Body of pancreas (tissue), 4 donors: ENCODE measurements at regions not wholly inside any gene's neighbourhood (a gene's known extent, or its start where the extent isn't known, plus 50 kb on each side); places are given as distances from the start of the nearest gene placed in this dataset.

Source experiments
- ATAC-seq: fragments of 150-250 bp; one replicate; pipeline ENCODE4 v1.9.1; 2016
- DNase-seq, 4 donors: peaks; one replicate each; pipeline ENCODE4 v3.0.0-alpha.2; 2019
- H3K27ac ChIP-seq, 4 donors: fragments of 200-600 bp; sonication (generic); 1 replicate in 3 of 4; 2 replicates in 1 of 4; pipeline versions ENCODE4 v1.5.1 to v1.6.1; 2016 to 2019; ENCODE audit warnings: mild to moderate bottlenecking in 1 of 4, mixed read lengths in 1 of 4, moderate library complexity in 1 of 4
- H3K27me3 ChIP-seq, 2 donors: fragments of 200-600 bp; sonication (generic); one replicate each; pipeline ENCODE4 v1.6.0; 2016; ENCODE audit warnings: mild to moderate bottlenecking in 1 of 2
- H3K36me3 ChIP-seq, 2 donors: fragments of 200-600 bp; sonication (generic); replicated peaks in 1 of 2; 2 replicates each; pipeline ENCODE4 v1.5.1; 2016; ENCODE audit warnings: low read depth in 2 of 2; ENCODE audit not compliant: insufficient read depth in 1 of 2
- H3K4me1 ChIP-seq: fragments of 200-600 bp; sonication (generic); one replicate; pipeline ENCODE4 v1.6.0; 2016
- H3K4me3 ChIP-seq, 2 donors: fragments of 200-600 bp; sonication (generic); 1 replicate in 1 of 2; 2 replicates in 1 of 2; pipeline ENCODE4 v1.5.1; 2016 to 2019
- H3K9me3 ChIP-seq, 3 donors: fragments of 200-600 bp; sonication (generic); 1 replicate in 2 of 3; 2 replicates in 1 of 3; pipeline ENCODE4 v1.5.1; 2016
- CTCF ChIP-seq, 7 experiments: fragments of 450-650 bp in 4 of 7; fragments of 200-600 bp in 3 of 7; sonication (generic) in 3 of 7; IDR thresholded peaks; one replicate each; pipeline ENCODE4 v1.5.1; 2016 to 2019; ENCODE audit warnings: antibody characterized with exemption in 7 of 7
- POLR2A ChIP-seq, 3 donors: fragments of 450-650 bp; IDR thresholded peaks; one replicate each; pipeline ENCODE4 v1.6.1; 2016; ENCODE audit warnings: antibody characterized with exemption in 3 of 3, mild to moderate bottlenecking in 2 of 3
- WGBS, 2 donors: methylation state at CpG; one replicate each; pipeline ENCODE4 v1.1.5; 2017; 5-methylcytosine and 5-hydroxymethylcytosine counted together
- intact Hi-C: fragments of 100-400 bp; cut with DNase I; formaldehyde crosslinking; loops from one replicate; pipeline ENCODE4 v1.15.1; 2023

GRCh38 chr5:147065071-147065470, 169.8 kb upstream of the STK32A start:
- no peaks in the 10 kb centered on the region for H3K9me3 ChIP-seq
- no peak for TF ChIP-seq POLR2A (IDR thresholded peaks at IDR 0.05)
- TF ChIP-seq CTCF (IDR thresholded peaks at IDR 0.05): no peak
- WGBS, 2 donors: 85 to 90% methylated on average over 1 of the region's 1 CpG
- no peaks in the 10 kb centered on the region for H3K36me3 ChIP-seq
- H3K27ac ChIP-seq: no peak overlapping the region
- no peaks in the 10 kb centered on the region for H3K27me3 ChIP-seq
- intact Hi-C loops: no loop called here
- no peak for ATAC-seq
- H3K4me1 ChIP-seq: no peaks in the 10 kb centered on the region
- no peak overlapping the region for H3K4me3 ChIP-seq
- DNase-seq: no peak

- WGBS, 2 donors: 88% methylated on average over 4 of the region's 4 CpGs
Measured at GRCh38 chr5:147068998-147069397, 165.8 kb upstream of the STK32A start.

GRCh38 chr5:147072622-147073021, 162.2 kb upstream of the STK32A start:
- Histone ChIP-seq H3K4me1 (no peaks in the 10 kb centered on the region), H3K9me3 (no peaks in the 10 kb centered on the region), H3K27me3 (no peaks in the 10 kb centered on the region), H3K36me3 (no peaks in the 10 kb centered on the region), H3K4me3 (no peak overlapping the region), H3K27ac (no peak overlapping the region)
- intact Hi-C loops: no loop called here
- WGBS, 2 donors: 39 to 51% methylated on average over 2 of the region's 2 CpGs
- ATAC-seq (no peak), DNase-seq (peak in 1 of 4 donors; percentile 6)
- TF ChIP-seq POLR2A (IDR thresholded peaks at IDR 0.05) (no peak), CTCF (IDR thresholded peaks at IDR 0.05) (no peak)

More at GRCh38 chr5:147068998-147069397, 165.8 kb upstream of the STK32A start:
- no peaks in the 10 kb centered on the region for H3K4me1 ChIP-seq
- TF ChIP-seq CTCF (IDR thresholded peaks at IDR 0.05) (no peak), POLR2A (IDR thresholded peaks at IDR 0.05) (no peak)
- ATAC-seq: no peak
- H3K36me3 ChIP-seq: no peaks in the 10 kb centered on the region
- DNase-seq: no peak
- no peaks in the 10 kb centered on the region for H3K27me3 ChIP-seq
- no peaks in the 10 kb centered on the region for H3K9me3 ChIP-seq
- intact Hi-C loops: no loop called here
- H3K4me3 ChIP-seq: no peak overlapping the region
- H3K27ac ChIP-seq: no peak overlapping the region

- ATAC-seq (no peak), DNase-seq (no peak)
- Histone ChIP-seq H3K27ac (no peak overlapping the region), H3K36me3 (no peaks in the 10 kb centered on the region), H3K9me3 (no peaks in the 10 kb centered on the region), H3K27me3 (no peaks in the 10 kb centered on the region), H3K4me1 (no peaks in the 10 kb centered on the region), H3K4me3 (no peak overlapping the region)
- intact Hi-C loops: no loop called here
- TF ChIP-seq CTCF (IDR thresholded peaks at IDR 0.05) (no peak), POLR2A (IDR thresholded peaks at IDR 0.05) (no peak)
- WGBS, 2 donors: 50 to 56% methylated on average over 3 of the region's 3 CpGs
Measured at GRCh38 chr5:147073098-147073497, 161.7 kb upstream of the STK32A start.

GRCh38 chr5:147075187-147075586, 159.6 kb upstream of the STK32A start:
- intact Hi-C loops: no loop called here
- no peak overlapping the region for H3K4me3 ChIP-seq
- no peak overlapping the region for H3K27ac ChIP-seq
- no peaks in the 10 kb centered on the region for H3K9me3 ChIP-seq
- H3K36me3 ChIP-seq: no peaks in the 10 kb centered on the region
- DNase-seq: no peak
- TF ChIP-seq POLR2A (IDR thresholded peaks at IDR 0.05) (no peak), CTCF (IDR thresholded peaks at IDR 0.05) (no peak)
- 0 to 30% methylated on average over 1 of the region's 1 CpG for WGBS, 2 donors
- no peaks in the 10 kb centered on the region for H3K27me3 ChIP-seq
- no peak for ATAC-seq
- no peaks in the 10 kb centered on the region for H3K4me1 ChIP-seq
